ENCODE measurements at regions not wholly inside any gene's neighbourhood (a gene's known extent, or its start where the extent isn't known, plus 50 kb on each side); places are given as distances from the start of the nearest gene placed in this dataset.

DNA sequence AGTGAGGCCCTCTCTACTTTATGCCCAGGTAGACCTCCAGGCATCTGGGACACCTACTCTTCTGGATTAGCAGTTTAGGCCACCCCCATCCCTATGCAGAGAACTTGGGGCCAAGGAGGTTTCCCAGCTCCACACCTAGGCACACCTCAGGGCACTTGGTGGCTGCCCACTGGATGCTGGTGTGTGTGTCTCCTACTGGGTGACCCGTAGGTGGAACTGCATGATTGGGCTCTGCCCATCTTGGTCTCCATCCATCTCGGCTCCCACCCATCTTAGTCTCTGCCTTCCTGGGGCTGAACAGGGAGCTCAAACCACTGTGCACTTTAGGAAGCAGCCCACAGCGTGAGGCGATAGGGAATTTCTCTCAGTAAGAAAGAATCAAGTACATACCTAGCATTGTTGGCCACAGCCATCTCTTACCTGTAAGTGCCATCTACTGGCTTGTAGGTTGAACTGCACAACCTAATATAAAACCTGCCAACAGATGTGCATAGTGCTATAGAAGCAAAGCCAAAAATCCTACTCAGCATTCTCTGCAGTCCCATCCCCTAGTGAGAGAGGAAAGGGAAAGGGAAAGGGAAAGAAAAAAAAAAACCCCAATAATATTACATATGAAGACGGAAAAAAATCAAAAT, 61.6 kb upstream of the PTPN5 start:
- TF ChIP-seq MAX (IDR thresholded peaks at IDR 0.05) (no peak), EP300 (IDR thresholded peaks at IDR 0.05) (no peak), CBX8 (IDR thresholded peaks at IDR 0.05) (no peak), SREBF2 (IDR thresholded peaks at IDR 0.05) (no peak), POLR2AphosphoS2 (conservative IDR thresholded peaks at IDR 0.05; ENCODE audit: low read length) (no peak), JUNB (IDR thresholded peaks at IDR 0.05) (no peak)
- TF ChIP-seq, protein P1, sequence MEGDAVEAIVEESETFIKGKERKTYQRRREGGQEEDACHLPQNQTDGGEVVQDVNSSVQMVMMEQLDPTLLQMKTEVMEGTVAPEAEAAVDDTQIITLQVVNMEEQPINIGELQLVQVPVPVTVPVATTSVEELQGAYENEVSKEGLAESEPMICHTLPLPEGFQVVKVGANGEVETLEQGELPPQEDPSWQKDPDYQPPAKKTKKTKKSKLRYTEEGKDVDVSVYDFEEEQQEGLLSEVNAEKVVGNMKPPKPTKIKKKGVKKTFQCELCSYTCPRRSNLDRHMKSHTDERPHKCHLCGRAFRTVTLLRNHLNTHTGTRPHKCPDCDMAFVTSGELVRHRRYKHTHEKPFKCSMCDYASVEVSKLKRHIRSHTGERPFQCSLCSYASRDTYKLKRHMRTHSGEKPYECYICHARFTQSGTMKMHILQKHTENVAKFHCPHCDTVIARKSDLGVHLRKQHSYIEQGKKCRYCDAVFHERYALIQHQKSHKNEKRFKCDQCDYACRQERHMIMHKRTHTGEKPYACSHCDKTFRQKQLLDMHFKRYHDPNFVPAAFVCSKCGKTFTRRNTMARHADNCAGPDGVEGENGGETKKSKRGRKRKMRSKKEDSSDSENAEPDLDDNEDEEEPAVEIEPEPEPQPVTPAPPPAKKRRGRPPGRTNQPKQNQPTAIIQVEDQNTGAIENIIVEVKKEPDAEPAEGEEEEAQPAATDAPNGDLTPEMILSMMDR (IDR thresholded peaks at IDR 0.05) = peak; percentile 58

Data from A549 (cell line).